ENCODE measurements at regions not wholly inside any gene's neighbourhood (a gene's known extent, or its start where the extent isn't known, plus 50 kb on each side); places are given as distances from the start of the nearest gene placed in this dataset.

DNA sequence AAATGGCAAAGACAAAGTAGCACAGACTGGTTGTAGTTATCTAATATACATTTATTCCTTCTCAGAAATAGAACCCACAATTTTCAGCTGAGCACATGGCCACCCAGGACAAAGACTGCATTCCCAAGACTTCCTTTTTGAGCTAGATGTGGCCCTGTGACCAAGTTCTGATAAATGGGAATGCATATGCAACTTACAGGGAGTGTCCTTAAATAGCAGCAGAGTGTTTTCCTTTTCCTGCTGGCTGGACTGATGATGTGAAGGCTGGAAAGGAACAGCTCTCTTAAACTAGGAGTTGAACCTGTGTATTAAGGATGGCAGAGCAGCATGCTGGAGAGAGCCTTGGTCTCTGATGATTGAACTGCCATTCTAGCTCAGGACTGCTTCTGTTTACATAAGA, 74.7 kb upstream of the TNPO1 start:
- no peak overlapping the region for H3K4me3 ChIP-seq
- TF ChIP-seq, protein P1, sequence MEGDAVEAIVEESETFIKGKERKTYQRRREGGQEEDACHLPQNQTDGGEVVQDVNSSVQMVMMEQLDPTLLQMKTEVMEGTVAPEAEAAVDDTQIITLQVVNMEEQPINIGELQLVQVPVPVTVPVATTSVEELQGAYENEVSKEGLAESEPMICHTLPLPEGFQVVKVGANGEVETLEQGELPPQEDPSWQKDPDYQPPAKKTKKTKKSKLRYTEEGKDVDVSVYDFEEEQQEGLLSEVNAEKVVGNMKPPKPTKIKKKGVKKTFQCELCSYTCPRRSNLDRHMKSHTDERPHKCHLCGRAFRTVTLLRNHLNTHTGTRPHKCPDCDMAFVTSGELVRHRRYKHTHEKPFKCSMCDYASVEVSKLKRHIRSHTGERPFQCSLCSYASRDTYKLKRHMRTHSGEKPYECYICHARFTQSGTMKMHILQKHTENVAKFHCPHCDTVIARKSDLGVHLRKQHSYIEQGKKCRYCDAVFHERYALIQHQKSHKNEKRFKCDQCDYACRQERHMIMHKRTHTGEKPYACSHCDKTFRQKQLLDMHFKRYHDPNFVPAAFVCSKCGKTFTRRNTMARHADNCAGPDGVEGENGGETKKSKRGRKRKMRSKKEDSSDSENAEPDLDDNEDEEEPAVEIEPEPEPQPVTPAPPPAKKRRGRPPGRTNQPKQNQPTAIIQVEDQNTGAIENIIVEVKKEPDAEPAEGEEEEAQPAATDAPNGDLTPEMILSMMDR (IDR thresholded peaks at IDR 0.05), result no peak
- no peaks in the 10 kb centered on the region for H3K27me3 ChIP-seq
- H3K9me3 ChIP-seq, result no peaks in the 10 kb centered on the region
- H3K27ac ChIP-seq, result no peak overlapping the region
- no peak for DNase-seq (ENCODE audit: low spot score)
- H3K4me1 ChIP-seq, result no peaks in the 10 kb centered on the region
- H3K36me3 ChIP-seq, result no peaks in the 10 kb centered on the region

DNA sequence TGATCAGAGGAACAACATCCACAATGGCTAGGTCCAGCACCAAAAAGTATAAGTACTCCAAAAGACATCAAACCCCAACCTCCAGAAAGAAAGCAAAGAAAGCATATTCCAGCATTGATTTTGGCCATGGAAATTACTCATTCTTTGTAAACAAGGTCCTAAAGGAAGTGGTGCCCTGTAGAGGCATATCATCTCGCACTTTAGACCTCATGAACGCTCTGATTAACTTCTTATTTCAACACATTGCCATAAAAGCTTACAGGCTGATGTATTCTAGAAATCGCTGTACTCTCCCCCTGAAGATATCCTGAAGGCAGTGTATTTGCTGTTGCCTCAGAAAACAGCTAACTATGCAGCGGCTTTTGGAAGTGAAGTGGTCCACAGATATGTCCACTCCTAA, 82.7 kb upstream of the TNPO1 start:
- H3K9me3 ChIP-seq, result peaks cover 0 to 10% of the 10 kb centered on the region in 2 donors
- TF ChIP-seq, protein P1 (IDR thresholded peaks at IDR 0.05), result no peak
- H3K27ac ChIP-seq, result no peak overlapping the region
- no peaks in the 10 kb centered on the region for H3K4me1 ChIP-seq
- no peaks in the 10 kb centered on the region for H3K36me3 ChIP-seq
- DNase-seq (ENCODE audit: low spot score), result no peak
- no peak overlapping the region for H3K4me3 ChIP-seq
- H3K27me3 ChIP-seq, result no peaks in the 10 kb centered on the region

DNA sequence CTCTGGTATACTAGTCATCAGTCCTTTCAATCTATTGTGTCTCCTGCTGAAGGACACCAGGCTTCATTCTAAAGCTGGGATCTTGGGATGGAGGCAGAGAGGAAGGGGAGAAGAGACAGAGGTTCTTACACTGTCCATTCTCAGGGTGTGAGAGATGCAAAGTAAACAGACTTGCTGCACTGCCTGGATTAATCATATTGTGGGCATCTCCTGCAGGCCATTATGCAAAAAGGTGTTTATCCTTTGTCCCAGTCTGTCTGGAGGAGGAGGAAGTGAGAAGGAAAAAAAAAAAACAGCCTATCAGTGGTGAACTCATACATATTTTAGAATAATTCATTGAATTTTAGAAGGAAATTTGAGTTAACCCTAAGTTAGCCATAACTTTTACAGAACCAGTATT, 92.9 kb upstream of the TNPO1 start:
- TF ChIP-seq, protein P1 (IDR thresholded peaks at IDR 0.05), result no peak
- no peak for DNase-seq (ENCODE audit: low spot score)
- Histone ChIP-seq H3K9me3 (no peaks in the 10 kb centered on the region), H3K36me3 (no peaks in the 10 kb centered on the region), H3K27ac (no peak overlapping the region), H3K27me3 (no peaks in the 10 kb centered on the region), H3K4me1 (no peaks in the 10 kb centered on the region), H3K4me3 (no peak overlapping the region)

DNA sequence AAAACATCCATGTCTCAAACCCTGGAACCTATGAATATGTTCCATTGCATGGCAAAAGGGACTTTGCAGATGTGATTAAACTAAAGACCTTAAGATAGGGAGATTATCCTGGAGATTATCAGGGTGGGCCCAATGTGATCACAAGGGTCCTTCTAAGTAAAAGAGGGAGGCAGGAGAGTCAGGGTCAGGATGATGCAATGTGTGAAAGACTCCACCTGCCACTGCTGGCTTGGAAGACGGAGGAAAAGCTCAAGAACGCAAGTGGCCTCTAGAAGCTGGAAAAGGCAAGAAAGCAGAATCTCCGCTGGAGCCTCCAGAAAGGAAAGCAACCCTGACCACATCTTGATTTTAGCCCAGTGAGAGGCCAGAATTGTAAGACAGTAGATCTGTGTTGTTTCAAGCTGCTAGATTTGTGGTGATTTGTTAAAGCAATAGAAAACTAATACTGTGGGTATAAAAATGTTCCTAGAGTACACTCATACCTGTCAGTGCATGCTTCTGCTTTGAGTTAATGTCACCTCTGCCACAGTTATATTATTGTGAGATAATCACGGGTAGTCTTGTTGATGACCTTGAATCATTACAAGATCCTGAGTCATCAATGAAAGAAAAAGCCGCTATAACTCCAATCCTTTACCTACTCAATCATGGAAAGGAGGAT, 93.5 kb upstream of the TNPO1 start:
- TF ChIP-seq, protein P1 (IDR thresholded peaks at IDR 0.05), result no peak
- Histone ChIP-seq H3K36me3 (no peaks in the 10 kb centered on the region), H3K4me1 (no peaks in the 10 kb centered on the region), H3K27me3 (no peaks in the 10 kb centered on the region), H3K4me3 (no peak overlapping the region), H3K9me3 (no peaks in the 10 kb centered on the region), H3K27ac (no peak overlapping the region)
- DNase-seq (ENCODE audit: low spot score), result no peak

DNA sequence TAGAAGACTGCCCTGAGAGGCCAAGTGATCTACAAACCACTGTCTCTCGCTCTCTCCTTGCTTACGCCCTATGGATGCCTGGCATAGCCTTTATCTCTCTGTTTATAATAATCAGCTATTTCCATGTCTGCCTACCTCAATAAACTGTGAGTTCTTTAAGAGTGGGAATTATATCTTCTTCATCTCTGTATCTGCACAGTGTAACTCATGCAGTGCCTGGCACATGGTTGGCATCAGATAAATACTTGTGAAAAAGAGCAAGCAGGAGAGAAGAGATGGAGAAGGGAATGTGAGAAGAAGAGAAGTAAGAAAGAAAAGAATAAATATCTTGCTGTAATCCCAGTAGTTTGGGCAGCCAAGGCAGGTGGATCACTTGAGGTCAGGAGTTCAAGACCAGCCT, 94.6 kb upstream of the TNPO1 start:
- no peak overlapping the region for H3K27ac ChIP-seq
- TF ChIP-seq, protein P1 (IDR thresholded peaks at IDR 0.05), result no peak
- H3K4me1 ChIP-seq, result no peaks in the 10 kb centered on the region
- H3K36me3 ChIP-seq, result no peaks in the 10 kb centered on the region
- H3K4me3 ChIP-seq, result no peak overlapping the region
- no peaks in the 10 kb centered on the region for H3K9me3 ChIP-seq
- H3K27me3 ChIP-seq, result no peaks in the 10 kb centered on the region
- no peak for DNase-seq (ENCODE audit: low spot score)

DNA sequence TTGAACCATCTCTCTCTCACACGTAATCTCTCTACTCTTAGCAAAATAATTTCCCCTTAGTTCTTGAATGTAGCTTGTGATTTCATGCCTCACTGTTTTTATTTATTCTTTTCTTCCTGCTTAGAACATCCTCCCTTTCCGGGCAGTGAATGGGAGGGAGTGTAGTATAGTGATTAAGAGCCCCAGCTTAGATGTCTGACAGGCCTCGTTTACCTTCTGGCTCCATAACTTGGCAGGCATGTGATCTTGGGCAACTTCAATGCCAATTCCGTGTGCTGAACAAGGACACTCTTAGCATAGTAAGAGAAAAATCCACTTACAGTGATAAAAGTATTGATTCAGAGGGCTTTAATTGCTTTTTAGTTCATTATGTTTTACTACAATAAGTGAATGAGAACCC, 96.3 kb upstream of the TNPO1 start:
- TF ChIP-seq, protein P1 (IDR thresholded peaks at IDR 0.05), result no peak
- no peaks in the 10 kb centered on the region for H3K27me3 ChIP-seq
- DNase-seq (ENCODE audit: low spot score), result no peak
- H3K4me3 ChIP-seq, result no peak overlapping the region
- no peaks in the 10 kb centered on the region for H3K4me1 ChIP-seq
- H3K27ac ChIP-seq, result no peak overlapping the region
- no peaks in the 10 kb centered on the region for H3K36me3 ChIP-seq
- no peaks in the 10 kb centered on the region for H3K9me3 ChIP-seq
